ENCODE measurements at regions not wholly inside any gene's neighbourhood (a gene's known extent, or its start where the extent isn't known, plus 50 kb on each side); places are given as distances from the start of the nearest gene placed in this dataset.
"Not testable (repeated sequence)": the region's sequence is repeated elsewhere in the genome, so short reads cannot be mapped to it uniquely, and the experiment has no call there.

DNA sequence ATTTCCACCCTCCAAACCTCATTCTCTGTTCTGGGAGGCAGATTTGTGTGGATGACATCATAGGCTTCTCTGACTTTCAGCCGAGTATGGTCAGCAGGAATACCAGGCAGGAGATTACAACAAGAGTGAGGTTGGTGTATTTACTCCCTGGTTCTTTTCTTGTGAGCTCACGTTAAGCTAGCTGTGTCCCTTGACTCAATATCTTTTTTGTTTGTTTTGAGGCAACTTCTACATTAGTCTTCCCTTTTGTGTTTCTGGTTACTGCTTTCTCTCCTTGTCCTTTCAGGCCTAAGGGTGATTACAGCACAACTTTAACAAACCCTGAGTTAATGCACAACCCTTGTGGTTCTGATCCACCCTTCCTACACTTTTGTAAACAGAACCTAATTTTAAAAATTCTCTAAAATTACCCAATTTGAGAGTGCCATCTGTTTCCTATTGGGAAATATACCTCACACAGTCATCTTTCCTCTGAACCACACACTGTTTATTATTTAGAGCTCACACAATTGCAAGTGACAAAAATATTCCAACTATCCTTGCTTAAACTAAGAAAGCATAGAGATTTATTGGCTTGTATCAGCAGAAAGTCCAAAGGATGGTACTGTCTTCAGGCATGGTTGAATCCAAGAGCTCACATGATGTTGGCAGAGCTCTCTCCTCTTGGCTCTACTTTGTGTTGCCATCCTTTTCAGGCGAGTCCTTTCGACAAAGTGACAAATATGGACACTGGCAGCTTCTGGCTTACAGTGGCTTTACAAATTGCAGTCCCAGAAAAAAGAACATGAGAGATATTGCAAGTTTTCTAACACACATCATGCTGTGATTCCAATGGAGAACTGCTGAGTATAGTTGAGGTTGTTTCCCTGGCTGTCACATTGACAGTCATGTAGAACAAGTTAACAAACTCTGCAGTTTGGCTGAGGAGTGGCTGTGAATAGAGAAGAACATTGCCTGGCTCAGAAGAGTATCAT is 150.5 kb upstream of the DDIT4L start:
- POLR2A ChIA-PET, result no interaction called here
- CTCF ChIA-PET, result interaction anchor here (0.6 kb wide), 1 partner anchor 18 kb away, joined by 3 read pairs; no protein-coding TSS in a partner anchor

DNA sequence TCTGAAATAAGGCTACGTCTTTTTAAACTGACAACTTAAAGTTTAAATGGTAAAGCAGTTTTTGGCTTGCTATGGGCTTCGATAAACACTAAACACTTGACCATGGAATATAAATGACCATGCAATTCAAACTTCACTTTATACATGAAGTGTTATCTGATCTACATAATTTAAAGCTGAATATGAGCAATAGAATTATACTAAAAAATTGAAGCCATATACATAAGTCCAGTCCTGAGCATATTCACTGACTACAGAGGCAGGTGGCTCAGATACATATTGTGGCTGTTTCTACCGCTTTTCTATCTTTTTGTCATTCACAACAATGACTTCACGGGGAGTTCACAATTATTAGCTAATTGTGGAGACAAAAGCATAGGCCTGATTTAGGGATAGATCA is 149.6 kb upstream of the DDIT4L start:
- ChIA-PET CTCF (no interaction called here), POLR2A (no interaction called here)

DNA sequence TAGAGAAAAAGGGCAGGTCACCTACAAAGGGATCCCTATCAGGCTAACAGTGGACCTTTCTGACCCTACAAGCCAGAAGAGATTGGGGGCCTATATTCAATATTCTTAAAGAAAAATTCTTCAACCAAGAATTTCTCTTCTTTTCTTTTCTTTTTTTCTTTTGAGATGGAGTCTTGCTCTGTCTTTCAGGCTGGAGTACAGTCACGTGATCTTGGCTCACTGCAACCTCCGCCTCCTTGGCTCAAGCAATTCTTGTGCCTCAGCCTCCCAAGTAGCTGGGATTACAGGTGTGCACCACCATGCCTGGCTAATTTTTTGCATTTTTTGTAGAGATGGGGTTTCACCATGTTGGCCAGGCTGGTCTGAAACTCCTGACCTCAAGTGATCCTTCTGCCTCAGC is 143.2 kb upstream of the DDIT4L start:
- POLR2A ChIA-PET, CTCF ChIA-PET: not testable (repeated sequence)

DNA sequence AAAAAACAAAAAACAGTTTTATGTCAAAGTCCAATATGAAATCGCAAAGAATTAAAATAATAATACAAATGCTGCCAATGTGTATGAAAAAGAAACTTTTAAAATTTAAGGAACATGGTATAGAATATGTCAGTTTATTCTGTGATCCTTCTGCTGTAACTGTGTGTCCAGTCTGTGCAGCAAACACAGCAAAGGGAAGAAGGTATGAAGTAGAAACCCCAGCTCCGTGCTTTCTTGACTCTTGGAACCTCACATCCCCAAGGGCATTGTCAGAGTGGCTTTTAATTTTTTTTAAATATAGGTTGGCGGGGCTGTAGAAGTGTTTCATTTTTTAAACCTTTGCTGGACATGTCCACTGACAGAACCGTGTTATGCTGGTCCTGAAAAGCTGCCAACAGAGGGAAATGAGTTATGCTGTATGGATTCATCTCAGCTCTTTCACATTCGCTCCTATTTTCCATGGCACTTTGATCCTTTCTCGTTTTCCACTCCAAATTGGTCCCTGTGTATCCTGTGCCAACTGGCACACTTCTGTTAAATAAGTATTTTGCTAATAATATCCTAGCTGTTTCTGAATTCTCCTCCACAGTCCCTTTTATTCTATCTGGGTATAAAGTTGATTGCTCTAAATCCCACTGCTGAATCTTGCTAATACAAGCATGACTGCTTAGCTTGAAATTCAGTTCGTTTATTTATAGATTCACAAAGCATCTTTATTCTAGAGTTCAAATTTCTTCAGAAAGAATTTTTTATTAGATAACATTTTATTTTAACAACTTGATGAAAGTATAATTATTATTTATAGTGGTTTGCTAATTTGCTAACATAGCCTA is 127.0 kb upstream of the DDIT4L start:
- CTCF ChIA-PET, result no interaction called here

DNA sequence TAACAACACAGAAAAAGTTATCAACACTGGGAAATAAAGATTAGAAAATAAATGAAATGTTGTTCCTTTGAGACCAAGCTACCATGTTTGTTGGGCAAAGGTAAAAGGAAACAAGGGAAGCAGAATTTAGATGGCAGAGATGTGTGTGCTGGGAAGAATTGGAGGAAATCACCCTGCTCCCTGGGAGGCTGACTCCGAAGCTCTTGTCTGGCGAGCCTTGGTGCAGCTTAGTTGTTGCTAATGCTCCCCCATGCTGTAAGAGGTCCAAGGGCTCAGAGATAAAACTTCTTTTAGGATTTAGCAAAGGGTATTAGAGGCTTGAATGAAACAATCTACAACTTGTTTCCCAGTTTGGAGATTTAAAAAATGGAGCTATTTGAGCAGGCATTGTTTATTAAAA is 123.8 kb upstream of the DDIT4L start:
- POLR2A ChIA-PET, result no interaction called here
- CTCF ChIA-PET, result no interaction called here

More for the DNA sequence above, 127.0 kb upstream of the DDIT4L start:
- POLR2A ChIA-PET, result no interaction called here

DNA sequence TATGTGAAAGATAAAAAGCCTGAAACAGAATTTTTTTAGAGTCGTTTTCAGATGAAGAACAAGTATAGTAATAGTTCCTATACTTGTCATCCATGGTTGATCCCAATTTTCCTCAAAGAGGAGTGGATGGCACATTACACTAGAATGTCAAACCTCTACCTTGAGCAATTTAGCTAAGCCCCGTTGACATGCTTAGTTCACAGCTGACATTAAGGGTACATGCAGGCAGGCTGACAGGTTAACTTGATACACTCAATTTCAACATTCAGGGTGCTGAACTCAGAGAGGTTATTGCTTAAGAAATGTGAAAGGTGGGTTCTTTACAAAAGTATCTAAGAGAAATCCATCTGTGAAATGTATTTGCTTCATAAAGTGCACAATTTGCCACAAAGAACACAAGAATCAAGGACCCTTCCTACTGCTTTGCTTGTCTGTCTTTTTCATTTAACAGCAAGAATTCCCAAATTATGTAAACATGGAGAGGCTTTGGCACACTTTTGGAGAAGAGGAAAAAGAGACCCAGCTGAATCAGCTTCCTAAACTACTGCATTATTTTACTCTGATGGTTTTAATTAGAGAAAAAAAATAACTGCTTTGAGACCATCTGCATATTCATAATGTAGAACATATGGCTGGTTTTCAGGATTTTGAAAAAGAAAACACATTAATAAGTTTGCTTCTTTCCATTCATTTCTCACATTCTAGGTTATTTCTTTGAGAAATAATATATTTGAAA is 122.5 kb upstream of the DDIT4L start:
- ChIA-PET POLR2A (no interaction called here), CTCF (no interaction called here)

DNA sequence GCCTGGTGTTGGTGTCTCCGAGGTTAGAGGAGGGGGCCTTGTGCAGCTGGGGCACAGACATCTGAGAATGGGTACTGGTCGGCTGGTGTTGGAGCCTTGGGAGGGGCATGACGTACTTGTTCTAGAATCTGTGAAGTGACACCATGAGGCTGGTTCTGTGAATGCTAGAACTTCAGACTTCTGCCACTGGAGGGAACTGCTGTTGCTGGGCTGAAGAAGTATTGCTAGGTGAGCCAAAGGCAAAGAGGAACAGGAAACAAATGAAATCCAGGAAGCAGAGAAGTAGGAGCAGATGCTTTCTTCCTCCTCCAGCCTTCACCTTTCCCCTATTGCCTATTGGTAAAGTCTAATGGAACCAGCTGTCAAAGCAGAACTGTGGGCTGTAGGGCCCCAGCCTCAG is 120.9 kb upstream of the DDIT4L start:
- ChIA-PET POLR2A (no interaction called here), CTCF (no interaction called here)

DNA sequence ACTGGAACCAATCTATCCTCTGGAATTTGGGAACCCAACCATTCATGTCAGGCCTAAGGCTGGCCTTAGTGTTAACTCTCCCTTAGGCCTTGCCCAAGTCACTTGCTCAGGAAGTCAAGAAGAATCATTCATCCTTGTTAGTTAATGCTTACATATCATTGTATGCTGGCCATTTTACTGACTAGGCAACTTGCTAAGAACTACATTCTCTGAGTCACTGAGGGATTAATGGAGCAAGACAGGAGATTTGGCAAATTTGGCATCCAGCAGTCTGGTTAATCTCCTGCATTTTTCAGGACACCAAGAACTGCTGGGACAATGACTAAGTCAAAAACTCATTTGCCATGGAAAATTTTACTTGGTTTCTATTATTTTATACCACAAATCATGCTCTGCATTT is 115.8 kb upstream of the DDIT4L start:
- CTCF ChIA-PET, result no interaction called here

DNA sequence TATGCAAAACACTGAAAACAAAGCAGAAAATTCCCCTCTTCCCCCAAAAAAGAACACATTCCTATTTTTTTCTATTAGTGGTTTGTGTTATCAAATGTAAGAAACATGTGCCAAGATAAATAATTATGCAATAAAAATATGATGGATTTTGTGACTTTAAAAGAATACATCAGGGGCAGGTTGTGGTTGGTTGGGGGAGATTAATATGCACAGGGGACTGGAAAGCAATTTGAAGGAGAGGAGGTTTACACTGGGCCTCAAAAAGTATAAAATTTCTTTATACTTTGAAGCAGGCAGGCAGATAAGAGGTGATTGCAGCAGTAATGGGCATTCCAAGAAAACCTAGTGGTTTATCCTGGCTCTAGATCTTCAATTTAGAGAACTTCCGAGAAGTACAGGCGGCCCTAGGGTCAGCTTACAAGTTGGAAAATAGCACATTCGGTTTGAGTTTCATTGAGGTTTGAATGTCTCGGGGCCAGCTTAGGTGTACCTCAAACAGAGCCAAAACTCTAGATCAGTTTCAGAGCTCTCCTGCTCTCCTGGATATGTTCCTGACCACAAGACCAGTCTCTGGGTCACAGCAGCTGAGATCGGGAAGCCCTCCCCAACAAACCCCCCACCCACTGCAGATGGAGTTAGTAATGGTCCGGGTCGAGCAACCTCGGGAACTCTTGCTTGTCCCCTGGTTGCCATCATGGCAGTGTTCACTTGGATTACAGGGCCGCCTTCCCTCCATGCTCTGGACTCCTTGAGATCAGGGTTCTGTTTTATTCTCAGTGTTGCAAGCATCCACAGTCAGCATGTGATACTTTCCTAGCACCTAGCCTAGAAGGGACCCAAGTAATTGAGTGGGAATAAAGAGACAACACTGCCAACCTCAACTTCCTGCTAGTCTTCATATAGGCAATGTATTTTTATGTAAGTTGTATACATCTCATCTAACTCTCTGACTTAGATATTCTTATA is 112.1 kb upstream of the DDIT4L start:
- POLR2A ChIA-PET, result no interaction called here
- CTCF ChIA-PET, result no interaction called here

More for the DNA sequence above, 115.8 kb upstream of the DDIT4L start:
- POLR2A ChIA-PET, result no interaction called here

DNA sequence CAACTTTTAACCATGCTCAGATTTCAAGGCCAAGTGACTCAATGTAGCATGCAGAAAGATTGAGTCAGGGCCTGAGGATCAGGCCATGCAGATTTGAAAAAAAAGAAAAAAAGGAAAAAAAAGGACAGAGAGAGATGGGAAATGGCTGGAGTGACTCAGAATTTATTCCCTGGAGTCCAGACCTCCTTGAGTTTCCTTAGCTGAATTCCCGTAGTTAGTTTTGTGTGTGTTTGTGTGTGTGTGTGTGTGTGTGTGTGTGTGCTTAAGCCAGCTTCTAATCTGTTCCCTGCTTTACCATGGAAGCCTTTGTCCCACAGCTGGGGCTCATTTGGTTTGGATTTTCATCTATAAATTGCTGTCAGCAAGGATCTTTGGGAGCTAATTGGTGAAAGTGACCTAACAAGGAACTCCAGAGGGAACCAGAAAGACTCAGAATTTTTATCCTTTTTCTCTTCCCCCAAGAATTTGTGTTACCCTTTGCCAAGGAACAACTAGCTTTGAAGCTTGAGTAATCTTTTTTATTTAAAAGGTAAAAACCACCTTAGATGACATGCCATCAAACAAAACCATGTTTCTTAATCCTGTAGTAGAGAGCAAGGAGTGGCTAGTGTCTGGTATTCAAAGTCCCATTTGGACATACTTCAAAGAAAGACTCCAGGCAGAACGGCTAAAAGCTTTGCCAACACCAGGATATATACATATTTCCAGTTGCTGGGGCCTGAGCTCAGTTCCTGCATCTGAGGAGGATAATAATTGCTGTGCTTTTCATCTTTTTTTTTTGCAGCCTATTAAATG is 109.0 kb upstream of the DDIT4L start:
- POLR2A ChIA-PET, result no interaction called here
- CTCF ChIA-PET, result no interaction called here

DNA sequence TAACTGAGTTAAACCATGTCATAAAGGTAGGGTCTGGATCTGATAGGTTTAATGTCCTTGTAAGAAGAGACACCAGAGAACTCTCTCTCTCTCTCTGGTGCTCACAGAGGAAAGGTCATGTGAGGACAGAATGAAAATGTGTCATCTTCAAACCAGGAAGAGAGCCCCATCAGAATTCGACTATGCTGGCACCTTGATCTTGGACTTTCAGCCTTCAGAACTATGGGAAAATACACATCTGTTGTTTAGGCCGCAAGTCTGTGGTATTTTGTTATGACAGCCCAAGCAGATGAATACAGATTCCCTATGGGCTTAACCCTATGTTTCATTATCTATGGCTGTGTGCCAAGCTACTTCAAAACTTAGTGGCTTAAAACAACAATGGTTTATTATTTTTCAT is 105.5 kb upstream of the DDIT4L start:
- CTCF ChIA-PET, result no interaction called here
- POLR2A ChIA-PET, result no interaction called here

DNA sequence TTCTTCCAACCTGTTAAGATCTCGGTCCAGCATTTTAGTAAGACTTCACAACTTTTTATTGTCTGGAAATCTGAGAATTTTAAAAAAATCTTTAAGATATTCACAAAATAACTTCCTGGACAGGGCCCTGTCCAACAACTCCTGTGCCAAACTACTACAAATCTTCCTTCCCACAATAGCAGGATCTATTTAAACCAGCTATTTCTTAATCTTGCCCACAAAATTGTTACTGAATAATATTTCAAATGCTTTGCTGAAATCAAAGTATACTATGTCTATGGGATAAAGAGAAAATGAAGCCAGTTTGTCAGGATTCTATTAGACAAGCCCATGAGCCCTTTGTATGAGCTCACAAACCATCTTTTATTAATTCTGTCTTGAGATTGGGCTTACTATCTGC is 104.1 kb upstream of the DDIT4L start:
- POLR2A ChIA-PET, result no interaction called here
- CTCF ChIA-PET, result no interaction called here

DNA sequence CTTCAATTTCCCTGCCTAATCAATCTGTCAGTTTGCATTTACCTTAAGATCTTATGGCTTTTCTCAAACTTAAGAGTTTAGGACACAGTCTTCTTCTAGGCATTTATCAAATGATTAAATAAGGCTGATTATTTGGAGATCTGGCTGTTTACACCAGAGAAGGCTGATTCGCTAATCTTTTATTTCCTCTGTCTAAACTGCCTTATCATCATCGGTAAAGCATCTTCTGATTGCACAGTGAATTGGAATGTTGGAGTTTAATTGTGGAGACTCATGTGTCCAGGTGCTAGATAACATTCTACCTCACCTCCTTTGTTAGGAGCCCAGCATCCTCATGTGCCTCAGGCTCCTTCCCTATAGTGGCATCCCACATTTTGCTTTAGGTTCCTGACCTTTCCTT is 100.3 kb upstream of the DDIT4L start:
- CTCF ChIA-PET, result no interaction called here
- POLR2A ChIA-PET, result no interaction called here

DNA sequence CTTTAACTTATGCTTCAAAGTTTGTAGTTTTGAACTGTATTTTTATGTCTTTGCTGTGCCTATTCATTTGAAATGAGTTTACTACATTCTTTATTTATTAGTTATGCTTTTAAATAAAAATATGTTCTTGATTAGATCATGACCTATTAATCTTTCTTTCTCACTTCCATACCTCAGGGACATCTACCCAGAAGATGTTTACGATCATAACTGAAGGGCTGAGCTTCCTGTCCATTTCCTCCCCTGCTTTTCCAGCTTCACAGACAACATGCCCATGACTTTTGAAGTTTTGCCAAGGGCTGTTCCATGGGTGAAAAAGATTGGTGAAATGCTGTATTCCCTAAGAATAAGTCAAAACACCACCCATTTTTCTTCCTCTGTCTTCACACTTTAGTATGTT is 99.7 kb upstream of the DDIT4L start:
- ChIA-PET POLR2A (no interaction called here), CTCF (no interaction called here)

DNA sequence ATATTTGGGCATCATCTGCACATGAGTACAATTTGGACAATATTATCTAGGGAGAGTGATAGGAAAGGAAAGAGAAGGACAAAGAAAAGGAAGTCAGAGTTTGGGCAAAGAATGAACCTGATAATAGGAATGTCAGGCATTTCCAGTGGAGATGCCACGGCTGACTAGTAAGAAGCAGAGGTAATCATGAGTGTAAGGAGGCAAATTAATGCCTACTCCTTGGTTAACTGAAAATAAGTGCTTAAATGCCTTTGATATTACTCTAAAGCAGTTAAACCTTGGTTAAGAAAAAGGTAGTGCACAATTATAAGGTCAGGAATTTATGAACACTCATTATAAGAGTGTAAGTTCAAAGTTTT is 99.2 kb upstream of the DDIT4L start:
- CTCF ChIA-PET, result no interaction called here
- POLR2A ChIA-PET, result no interaction called here

DNA sequence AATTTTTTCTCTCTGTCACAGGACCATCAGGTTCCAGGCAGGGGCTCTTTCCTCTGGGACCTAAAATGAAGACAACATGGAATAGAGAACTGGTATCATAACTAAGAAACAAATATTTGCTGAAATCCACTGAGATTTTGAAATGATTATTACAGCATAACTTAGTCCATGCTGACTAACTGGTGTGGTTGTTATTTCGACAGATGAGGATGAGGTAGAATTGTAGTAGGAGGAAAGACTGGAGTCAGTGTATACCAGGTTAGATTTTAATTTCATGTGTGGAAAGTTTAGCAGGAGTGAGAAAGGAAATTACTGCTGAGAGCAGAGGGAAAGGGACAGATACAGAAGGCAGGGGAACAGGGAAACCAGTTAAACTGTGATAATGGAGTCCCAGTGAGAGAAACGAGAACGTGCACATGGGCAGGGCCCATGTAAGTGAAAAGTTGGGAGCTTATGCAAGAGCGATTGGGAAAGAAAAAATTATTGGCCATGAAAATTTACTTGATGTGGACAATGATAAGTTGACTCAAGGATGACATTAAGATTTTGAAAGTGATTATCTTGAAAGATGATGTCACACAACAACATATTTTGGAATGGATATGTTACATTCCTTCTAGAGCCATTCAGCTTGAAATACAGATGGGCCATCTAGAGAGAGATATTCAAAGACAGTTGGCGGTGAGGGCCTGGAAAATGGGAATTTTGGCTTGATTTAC is 98.7 kb upstream of the DDIT4L start:
- ChIA-PET POLR2A (no interaction called here), CTCF (no interaction called here)

DNA sequence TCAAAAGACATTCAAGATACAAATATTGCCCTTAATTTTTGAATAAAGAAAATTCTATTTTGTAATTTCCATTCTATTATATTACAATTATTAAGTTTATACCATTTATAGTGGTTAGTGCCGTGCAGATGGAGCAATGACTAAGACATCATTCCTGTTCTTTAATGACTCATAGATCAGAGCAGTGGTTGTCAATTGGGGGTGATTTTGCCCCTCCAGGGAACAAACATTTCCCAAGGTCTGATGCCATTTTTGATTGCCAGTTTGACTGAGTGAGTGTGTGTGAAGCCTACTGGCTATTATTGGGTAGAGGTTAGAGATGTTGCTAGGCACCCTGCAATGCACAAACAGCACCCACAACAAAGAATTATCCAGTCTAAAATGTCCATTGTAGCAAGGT is 97.9 kb upstream of the DDIT4L start:
- CTCF ChIA-PET, result no interaction called here
- POLR2A ChIA-PET, result no interaction called here

DNA sequence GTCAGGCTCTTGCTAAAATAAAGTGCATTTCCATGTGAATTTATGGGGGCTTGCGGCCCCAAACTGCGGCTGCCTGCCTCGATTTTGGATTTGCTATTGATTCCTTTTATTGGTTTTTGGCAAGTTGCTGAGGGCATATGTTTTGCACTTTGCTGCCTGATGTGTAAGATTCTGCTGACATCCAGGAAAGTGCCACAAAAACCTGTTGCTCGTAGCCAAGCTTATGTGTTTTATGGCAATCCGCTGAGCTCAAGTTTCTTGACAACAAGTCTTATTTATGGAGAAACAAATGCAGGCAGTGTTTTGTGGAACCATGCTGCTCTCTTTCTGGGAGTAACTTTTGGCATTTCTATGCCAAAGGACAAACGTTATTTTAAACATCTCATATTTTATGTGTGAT is 97.3 kb upstream of the DDIT4L start:
- ChIA-PET CTCF (no interaction called here), POLR2A (no interaction called here)

Measured in activated CD8-positive, alpha-beta memory T cell treated with anti-CD3 and anti-CD28 coated beads for 36 hours (primary cell).